SJCRH30 (cell line): ENCODE measurements at regions not wholly inside any gene's neighbourhood (a gene's known extent, or its start where the extent isn't known, plus 50 kb on each side); places are given as distances from the start of the nearest gene placed in this dataset.
A peak's percentile ranks its signal among the peaks of the same experiment; 100 is the strongest.

ENCODE experiments used
- DNase-seq, 2 experiments: peaks; one replicate each; pipeline ENCODE4 v3.0.0-alpha.2; 2015 to 2020
- H3K27ac ChIP-seq: fragments of 250-450 bp; sonication (Bioruptor Pico); 2 replicates; pipeline ENCODE4 v1.5.1; 2020; ENCODE audit warnings: mild to moderate bottlenecking, moderate library complexity
- H3K27me3 ChIP-seq: fragments of 250-450 bp; sonication (Bioruptor Pico); 2 replicates; pipeline ENCODE4 v1.5.1; 2020; ENCODE audit warnings: mild to moderate bottlenecking, moderate library complexity
- H3K36me3 ChIP-seq: fragments of 250-450 bp; sonication (Bioruptor Pico); 2 replicates; pipeline ENCODE4 v1.5.1; 2020; ENCODE audit warnings: mild to moderate bottlenecking, moderate library complexity
- H3K4me1 ChIP-seq: fragments of 250-450 bp; sonication (Bioruptor Pico); 2 replicates; pipeline ENCODE4 v1.5.1; 2020; ENCODE audit warnings: mild to moderate bottlenecking, moderate library complexity
- H3K4me3 ChIP-seq: fragments of 250-450 bp; sonication (Bioruptor Pico); 2 replicates; pipeline ENCODE4 v1.5.1; 2020; ENCODE audit warnings: mild to moderate bottlenecking, moderate library complexity
- H3K9me3 ChIP-seq: fragments of 250-450 bp; sonication (Bioruptor Pico); replicated peaks from 2 replicates; pipeline ENCODE4 v1.5.1; 2020; ENCODE audit warnings: mild to moderate bottlenecking, moderate library complexity

DNA sequence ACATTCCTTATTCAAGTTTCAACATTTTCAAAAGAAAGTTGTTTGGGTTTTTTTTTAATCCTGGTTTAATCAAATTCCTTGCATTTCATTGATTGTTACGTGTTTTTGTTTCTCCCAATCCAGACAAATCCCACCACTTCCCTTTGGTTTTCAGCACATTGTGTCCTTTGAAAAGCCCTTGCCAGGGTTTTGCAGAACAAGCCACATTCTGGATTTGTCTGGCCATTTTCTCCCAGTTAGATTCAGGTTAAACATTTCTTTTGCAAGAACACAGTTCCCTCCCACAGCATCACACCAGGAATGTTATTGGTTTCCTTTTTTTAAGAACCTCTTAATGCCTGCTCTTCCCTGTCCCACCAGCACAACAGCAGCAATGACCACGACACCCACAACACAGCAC lies 278.0 kb upstream of the SALL1 start:
- H3K36me3 ChIP-seq, result no peaks in the 10 kb centered on the region
- H3K4me1 ChIP-seq, result peaks cover 6% of the 10 kb centered on the region; the same call in 1 of the 2 replicates
- no peak overlapping the region for H3K27ac ChIP-seq
- DNase-seq, result no peak
- no peaks in the 10 kb centered on the region for H3K27me3 ChIP-seq
- H3K4me3 ChIP-seq, result no peak overlapping the region
- H3K9me3 ChIP-seq, result no peaks in the 10 kb centered on the region

DNA sequence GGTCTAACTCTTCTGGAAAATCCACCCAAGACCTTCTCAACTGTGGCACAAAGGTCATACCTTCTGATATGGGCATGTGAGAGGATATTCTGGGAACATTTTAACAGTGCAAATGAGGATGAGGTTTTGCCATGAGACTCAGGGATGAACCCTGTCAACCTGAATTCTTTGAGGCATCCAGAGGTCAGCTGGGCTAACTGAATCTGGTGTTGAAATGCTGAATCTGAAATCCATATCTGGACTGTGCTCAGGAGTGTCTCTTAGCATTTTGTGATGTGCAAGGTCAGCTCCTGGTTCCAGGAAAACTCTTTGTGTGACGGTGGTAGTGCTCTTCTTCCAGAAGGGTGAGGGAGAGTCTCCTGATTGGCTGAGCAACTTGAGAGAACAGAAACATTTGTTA lies 276.0 kb upstream of the SALL1 start:
- H3K4me1 ChIP-seq, result peaks cover 6% of the 10 kb centered on the region; the same call in 1 of the 2 replicates
- H3K27ac ChIP-seq, result no peak overlapping the region
- H3K9me3 ChIP-seq, result no peaks in the 10 kb centered on the region
- H3K36me3 ChIP-seq, result no peaks in the 10 kb centered on the region
- H3K4me3 ChIP-seq, result no peak overlapping the region
- no peaks in the 10 kb centered on the region for H3K27me3 ChIP-seq
- DNase-seq, result no peak

DNA sequence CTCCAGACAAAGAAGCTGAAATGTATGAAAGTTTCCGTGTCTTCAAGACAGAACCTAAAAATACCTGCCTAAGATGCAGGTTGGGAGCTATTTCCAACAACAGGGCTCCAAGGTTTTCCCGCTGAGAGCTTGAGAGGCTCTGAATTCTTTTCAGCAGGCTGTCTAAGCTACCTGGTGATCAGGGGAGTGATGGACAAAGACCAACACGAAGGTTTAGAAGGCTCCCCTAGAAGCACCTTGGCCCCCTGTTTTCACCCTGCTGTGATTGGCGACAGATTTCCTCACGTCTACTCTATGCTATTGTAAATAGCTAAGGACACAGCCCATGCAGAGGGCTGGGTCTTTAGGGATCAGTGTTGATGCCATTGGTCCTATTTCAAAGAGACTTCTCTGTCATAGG lies 275.2 kb upstream of the SALL1 start:
- Histone ChIP-seq H3K36me3 (no peaks in the 10 kb centered on the region), H3K9me3 (no peaks in the 10 kb centered on the region), H3K4me3 (no peak overlapping the region), H3K27me3 (no peaks in the 10 kb centered on the region), H3K27ac (no peak overlapping the region), H3K4me1 (0 out of 2 replicates have a peak, but pooled peaks cover 5% of the 10 kb centered on the region)
- no peak for DNase-seq

DNA sequence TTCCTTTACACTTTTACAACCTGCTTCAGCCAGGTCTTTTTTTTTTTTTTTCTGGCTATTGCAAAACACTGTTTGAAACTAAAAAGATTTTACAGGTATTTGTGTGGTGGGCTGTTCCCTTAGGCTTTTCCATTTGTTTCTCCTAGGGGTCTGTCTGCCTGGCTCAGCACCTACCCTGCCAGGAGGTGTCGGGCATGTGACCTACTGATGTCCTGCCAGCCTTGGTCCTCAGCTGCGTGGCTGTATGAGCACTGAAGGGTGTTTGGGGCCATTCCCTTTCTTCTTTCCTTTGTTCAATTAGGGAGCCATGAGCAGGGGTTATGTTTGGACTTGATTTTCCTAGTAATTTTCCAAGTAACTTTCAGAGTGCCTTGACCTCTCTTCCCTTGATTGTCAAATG lies 269.2 kb upstream of the SALL1 start:
- no peak overlapping the region for H3K27ac ChIP-seq
- DNase-seq, result no peak
- H3K9me3 ChIP-seq, result no peaks in the 10 kb centered on the region
- H3K27me3 ChIP-seq, result peaks cover 9% of the 10 kb centered on the region; the same call in 1 of the 2 replicates
- H3K4me1 ChIP-seq, result no peaks in the 10 kb centered on the region
- no peaks in the 10 kb centered on the region for H3K36me3 ChIP-seq
- no peak overlapping the region for H3K4me3 ChIP-seq

DNA sequence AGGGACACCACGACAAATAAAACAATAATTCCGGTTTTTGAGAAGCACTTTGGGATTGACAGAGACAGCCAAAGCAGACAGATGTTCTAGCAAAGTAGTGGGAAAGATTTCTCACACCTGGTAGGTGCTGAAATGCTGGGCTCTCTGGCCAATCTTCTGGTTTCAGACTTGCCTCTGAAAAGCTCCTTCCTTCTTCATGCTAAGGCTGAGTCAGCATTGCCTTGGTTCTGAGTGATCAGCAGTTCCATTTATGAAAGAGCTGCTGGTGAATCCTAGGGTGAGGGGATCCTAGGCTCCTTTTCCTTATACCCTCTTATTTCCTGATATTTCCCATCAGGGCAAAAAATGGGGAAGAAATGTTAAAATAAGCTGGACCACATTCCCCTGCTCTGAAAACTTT lies 268.7 kb upstream of the SALL1 start:
- peaks cover 9% of the 10 kb centered on the region; the same call in 1 of the 2 replicates for H3K27me3 ChIP-seq
- no peaks in the 10 kb centered on the region for H3K4me1 ChIP-seq
- H3K4me3 ChIP-seq, result no peak overlapping the region
- H3K27ac ChIP-seq, result no peak overlapping the region
- H3K36me3 ChIP-seq, result no peaks in the 10 kb centered on the region
- no peak for DNase-seq
- no peaks in the 10 kb centered on the region for H3K9me3 ChIP-seq

DNA sequence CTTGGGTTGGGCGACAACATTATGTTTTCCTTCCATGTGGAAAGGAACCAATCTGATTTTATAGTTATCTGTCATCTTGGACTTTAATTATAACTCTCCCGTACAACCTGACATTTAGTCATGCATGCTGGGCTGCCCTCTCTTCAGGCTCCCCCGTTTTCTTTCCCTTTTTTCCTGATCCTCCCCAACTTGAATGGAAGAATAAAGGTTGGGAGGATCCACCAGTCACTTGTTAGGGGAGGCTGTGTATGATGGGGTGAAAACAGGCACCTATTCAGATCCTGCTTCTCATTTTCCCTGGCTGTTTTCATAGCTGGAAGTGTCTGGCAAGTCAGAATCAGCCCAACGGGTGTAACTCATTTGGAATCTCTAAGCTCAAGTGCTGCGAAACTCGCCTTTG lies 267.2 kb upstream of the SALL1 start:
- Histone ChIP-seq H3K4me1 (no peaks in the 10 kb centered on the region), H3K9me3 (no peaks in the 10 kb centered on the region), H3K36me3 (no peaks in the 10 kb centered on the region), H3K27me3 (peaks cover 9% of the 10 kb centered on the region; the same call in 1 of the 2 replicates), H3K27ac (no peak overlapping the region), H3K4me3 (no peak overlapping the region)
- no peak for DNase-seq

DNA sequence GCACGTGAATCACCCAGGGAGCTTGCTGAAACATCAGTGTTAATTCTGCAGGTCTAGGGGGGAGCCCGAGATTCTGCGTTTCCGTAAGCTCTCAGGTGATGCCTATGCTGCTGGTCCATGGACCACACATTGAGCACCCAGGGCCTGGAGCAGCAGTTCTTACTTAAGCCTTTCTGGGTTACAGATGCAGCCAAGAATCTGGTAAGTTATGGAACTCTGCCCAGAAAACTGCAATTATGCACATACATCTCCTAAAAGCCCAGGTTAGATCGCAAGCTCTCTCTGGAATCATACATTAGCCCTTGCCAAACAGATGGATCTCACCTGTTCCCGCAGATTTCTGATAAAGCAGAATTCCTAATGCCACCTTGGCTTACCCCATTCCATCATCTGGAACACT lies 265.9 kb upstream of the SALL1 start:
- Histone ChIP-seq H3K9me3 (no peaks in the 10 kb centered on the region), H3K4me3 (no peak overlapping the region), H3K36me3 (no peaks in the 10 kb centered on the region), H3K4me1 (no peaks in the 10 kb centered on the region), H3K27me3 (peaks cover 9% of the 10 kb centered on the region; the same call in 1 of the 2 replicates), H3K27ac (no peak overlapping the region)
- DNase-seq, result no peak

DNA sequence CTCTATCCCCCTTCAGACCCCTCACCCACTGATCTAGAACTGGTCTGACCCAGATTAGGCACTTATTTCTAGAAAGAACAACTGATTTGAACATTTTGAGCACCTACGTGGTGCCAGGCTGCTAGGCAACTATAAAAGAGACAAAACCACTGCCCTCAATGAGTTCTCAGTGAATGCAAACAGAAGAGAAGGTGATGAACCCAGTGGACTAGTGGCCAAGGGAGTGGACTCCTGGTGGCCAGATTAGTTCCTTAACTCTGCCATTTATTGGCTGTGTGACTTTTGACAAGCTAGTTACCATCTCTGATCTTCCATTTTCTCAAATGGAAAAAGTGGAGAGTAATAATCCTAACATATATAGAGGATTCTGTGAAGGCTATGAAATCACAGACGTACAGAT lies 259.1 kb upstream of the SALL1 start:
- H3K9me3 ChIP-seq, result no peaks in the 10 kb centered on the region
- DNase-seq, result no peak
- H3K27me3 ChIP-seq, result no peaks in the 10 kb centered on the region
- no peak overlapping the region for H3K4me3 ChIP-seq
- no peak overlapping the region for H3K27ac ChIP-seq
- H3K36me3 ChIP-seq, result no peaks in the 10 kb centered on the region
- H3K4me1 ChIP-seq, result no peaks in the 10 kb centered on the region

DNA sequence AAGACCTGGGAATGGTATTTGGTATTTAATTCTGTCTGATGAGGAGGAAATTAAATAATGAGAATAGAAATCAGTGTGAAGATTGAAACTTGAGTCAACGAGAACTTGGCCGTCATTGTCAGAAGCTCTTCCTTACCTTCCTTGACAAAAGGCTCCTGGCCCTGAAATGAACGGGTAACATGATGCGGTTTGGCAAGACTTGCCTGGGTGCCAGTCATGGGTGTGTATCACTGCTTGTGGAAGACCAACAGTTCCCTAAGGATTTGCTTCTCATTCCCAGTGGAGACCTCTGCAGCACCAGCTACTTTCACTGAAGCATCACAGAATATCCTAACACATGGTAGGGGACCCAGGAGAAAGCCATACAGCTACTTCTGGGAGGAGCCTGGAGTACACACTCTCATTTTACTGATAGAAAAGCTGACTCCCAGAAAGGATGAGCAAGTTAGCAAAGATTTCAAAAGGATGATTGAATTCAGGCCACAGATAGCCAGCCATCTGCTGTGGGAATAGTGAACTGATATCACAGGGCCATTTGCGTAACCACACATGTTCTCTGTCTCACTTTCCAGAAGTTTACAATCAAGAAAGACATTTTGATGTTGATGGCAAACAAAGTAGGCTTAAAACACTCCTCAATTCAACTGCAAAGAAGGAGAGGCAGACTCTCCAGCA lies 258.1 kb upstream of the SALL1 start:
- no peaks in the 10 kb centered on the region for H3K27me3 ChIP-seq
- DNase-seq, result no peak
- H3K4me1 ChIP-seq, result no peaks in the 10 kb centered on the region
- no peaks in the 10 kb centered on the region for H3K9me3 ChIP-seq
- no peaks in the 10 kb centered on the region for H3K36me3 ChIP-seq
- no peak overlapping the region for H3K4me3 ChIP-seq
- H3K27ac ChIP-seq, result no peak overlapping the region

DNA sequence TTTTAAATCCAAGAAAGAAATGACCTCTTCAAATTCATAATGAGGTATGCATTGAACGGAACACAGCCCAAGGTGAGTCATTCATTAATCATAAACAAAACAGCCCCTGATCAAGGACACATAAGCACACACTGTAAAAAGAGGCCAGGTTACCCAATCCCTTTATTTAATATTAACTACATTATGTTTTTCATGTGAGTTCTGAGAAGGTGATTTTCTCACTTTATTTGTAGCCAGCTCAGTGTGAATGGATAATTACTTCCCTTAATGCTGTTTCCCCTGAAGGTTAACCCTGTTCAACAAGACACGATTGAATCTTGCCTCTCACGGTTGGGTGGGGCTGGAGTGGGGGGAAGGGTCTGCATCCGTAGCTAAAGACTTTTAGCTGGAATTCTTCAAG lies 257.3 kb upstream of the SALL1 start:
- Histone ChIP-seq H3K36me3 (no peaks in the 10 kb centered on the region), H3K4me3 (no peak overlapping the region), H3K27ac (no peak overlapping the region), H3K9me3 (no peaks in the 10 kb centered on the region), H3K27me3 (no peaks in the 10 kb centered on the region), H3K4me1 (no peaks in the 10 kb centered on the region)
- DNase-seq, result no peak

DNA sequence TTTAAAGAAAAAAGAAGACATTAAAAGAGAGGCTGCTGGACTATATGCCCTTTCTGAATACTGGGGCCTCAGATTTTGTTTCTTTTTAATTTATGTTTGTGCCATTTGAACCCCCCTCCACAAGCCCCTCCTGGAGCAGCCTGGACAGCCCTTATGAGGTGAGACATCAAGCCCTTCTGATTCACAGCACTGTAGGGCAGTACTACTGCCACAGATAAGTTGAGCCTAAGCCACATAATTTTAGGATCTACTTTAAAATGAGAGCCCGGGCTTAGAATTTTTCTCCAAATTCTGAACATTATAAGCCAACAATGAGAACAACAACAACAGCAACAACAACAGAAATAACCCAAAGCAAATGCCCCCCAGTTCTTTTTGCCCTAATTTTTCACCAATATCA lies 256.9 kb upstream of the SALL1 start:
- Histone ChIP-seq H3K4me1 (no peaks in the 10 kb centered on the region), H3K36me3 (no peaks in the 10 kb centered on the region), H3K27ac (no peak overlapping the region), H3K4me3 (no peak overlapping the region), H3K27me3 (no peaks in the 10 kb centered on the region), H3K9me3 (no peaks in the 10 kb centered on the region)
- DNase-seq, result no peak

DNA sequence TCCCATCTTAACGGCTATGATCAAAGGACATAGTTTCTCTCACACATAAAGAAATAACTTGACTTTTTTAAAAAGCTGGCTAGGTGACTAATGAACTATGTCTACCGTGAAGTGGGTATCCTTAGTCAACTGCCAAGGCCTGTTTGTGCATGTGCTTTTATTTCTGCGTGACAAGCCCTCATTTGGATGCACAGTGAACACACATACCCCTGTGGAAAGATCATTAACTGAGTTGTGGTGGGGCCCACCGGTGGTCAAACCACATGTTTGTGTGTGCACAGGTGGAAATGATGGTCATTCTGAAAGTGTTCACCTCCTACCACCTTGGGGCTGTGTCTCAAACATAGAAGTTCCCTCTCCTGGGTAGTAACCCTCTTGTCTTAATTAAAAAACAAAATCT lies 256.1 kb upstream of the SALL1 start:
- Histone ChIP-seq H3K9me3 (no peaks in the 10 kb centered on the region), H3K4me1 (no peaks in the 10 kb centered on the region), H3K36me3 (no peaks in the 10 kb centered on the region), H3K27ac (no peak overlapping the region), H3K27me3 (no peaks in the 10 kb centered on the region), H3K4me3 (no peak overlapping the region)
- DNase-seq, result no peak

DNA sequence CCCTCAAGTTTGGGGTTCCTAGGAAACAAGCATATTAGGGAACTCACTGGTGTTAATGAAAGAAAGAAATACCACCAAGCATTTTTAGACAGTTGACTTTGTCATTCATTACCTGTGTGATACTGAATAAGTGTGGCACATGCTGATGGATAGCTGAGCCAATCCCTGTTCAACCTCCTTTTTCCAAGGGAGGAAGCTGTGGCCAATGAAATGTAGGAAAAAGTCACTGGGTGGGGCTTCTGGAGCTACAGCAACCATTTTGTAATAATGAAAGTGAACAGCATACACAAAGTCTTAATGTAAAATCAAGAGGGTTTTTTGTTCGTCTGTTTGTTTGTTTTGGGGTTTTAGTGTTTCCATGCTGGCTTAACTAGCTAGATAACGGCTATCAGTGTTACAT lies 254.3 kb upstream of the SALL1 start:
- H3K27ac ChIP-seq, result no peak overlapping the region
- H3K36me3 ChIP-seq, result no peaks in the 10 kb centered on the region
- peak in 1 of 2 experiments; percentile 2 for DNase-seq
- H3K4me3 ChIP-seq, result no peak overlapping the region
- no peaks in the 10 kb centered on the region for H3K4me1 ChIP-seq
- H3K9me3 ChIP-seq, result no peaks in the 10 kb centered on the region
- H3K27me3 ChIP-seq, result no peaks in the 10 kb centered on the region

DNA sequence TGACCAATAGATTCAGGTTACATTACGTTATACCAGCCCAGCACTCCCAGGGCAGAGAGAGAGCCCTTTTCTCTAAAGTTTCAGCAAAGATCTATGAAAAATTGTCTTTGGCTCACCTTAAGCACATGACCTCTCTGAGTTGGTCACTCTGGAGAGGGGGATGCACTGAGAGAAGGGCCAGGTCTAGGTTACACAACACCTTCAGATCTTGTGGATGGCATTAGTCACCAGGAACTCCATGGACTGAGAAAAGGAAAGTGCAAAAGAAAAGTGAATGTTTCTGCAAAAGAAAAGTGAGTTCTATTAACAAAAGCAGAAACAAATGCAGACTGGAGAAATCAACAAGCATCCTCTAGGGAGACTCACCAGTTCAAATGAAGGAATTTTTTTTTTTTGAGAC lies 253.3 kb upstream of the SALL1 start:
- H3K27me3 ChIP-seq, result no peaks in the 10 kb centered on the region
- H3K9me3 ChIP-seq, result no peaks in the 10 kb centered on the region
- no peaks in the 10 kb centered on the region for H3K36me3 ChIP-seq
- H3K4me3 ChIP-seq, result no peak overlapping the region
- H3K27ac ChIP-seq, result no peak overlapping the region
- H3K4me1 ChIP-seq, result no peaks in the 10 kb centered on the region
- DNase-seq, result no peak

DNA sequence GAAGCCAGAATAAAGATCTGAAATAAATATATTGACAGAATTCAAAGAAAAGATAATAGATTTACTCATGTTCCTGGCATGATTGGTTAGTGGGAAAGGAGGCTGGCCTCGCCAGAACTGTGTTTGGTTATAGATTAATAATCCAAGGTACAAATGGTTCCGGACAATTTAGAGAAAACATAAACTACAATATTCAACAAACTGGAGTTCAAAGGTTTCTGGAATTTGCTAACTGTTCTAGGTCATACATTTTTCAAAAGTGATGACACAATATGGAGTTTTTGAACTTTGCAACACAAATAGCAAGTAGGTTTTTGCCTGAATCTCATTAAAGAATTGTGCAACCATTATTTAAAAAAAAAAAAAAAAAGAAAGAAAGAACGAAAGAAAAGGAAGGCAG lies 251.7 kb upstream of the SALL1 start:
- H3K36me3 ChIP-seq, result no peaks in the 10 kb centered on the region
- DNase-seq, result no peak
- no peaks in the 10 kb centered on the region for H3K27me3 ChIP-seq
- no peak overlapping the region for H3K4me3 ChIP-seq
- no peaks in the 10 kb centered on the region for H3K4me1 ChIP-seq
- H3K9me3 ChIP-seq, result no peaks in the 10 kb centered on the region
- H3K27ac ChIP-seq, result no peak overlapping the region

DNA sequence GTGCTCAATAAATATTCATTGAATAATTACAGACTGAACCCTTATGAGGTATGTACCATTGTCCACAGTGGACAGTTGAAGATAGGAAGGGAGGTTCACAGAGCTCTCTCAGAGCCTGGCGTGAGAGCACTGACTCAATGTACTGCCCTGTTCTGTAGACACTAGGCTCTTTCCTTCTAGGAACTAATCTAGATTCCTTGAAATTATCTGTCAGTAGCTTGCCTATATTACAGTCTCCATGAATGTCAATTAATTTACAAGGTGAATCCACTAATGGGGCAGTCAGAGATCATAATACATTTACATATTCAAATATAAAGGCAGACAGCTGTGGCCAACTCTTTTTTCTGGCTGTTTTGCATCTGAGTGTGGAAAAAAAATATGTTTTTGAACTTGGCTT lies 251.2 kb upstream of the SALL1 start:
- H3K4me3 ChIP-seq, result no peak overlapping the region
- H3K27me3 ChIP-seq, result no peaks in the 10 kb centered on the region
- no peak for DNase-seq
- H3K36me3 ChIP-seq, result no peaks in the 10 kb centered on the region
- H3K27ac ChIP-seq, result no peak overlapping the region
- H3K9me3 ChIP-seq, result no peaks in the 10 kb centered on the region
- H3K4me1 ChIP-seq, result no peaks in the 10 kb centered on the region
